DND-41 (cell line): ENCODE measurements at regions not wholly inside any gene's neighbourhood (a gene's known extent, or its start where the extent isn't known, plus 50 kb on each side); places are given as distances from the start of the nearest gene placed in this dataset.

ENCODE experiments used
- EZH2 ChIP-seq: IDR thresholded peaks from 3 replicates; pipeline ENCODE4 v1.6.1; 2012; ENCODE audit warnings: borderline replicate concordance, low read depth, mild to moderate bottlenecking, moderate library complexity, low read length, inconsistent platforms; ENCODE audit not compliant: severe bottlenecking
- TF ChIP-seq, protein P1 (sequence below): IDR thresholded peaks from 2 replicates; pipeline ENCODE4 v1.5.1; 2012; ENCODE audit warnings: borderline replicate concordance, low read length, moderate library complexity, mild to moderate bottlenecking; ENCODE audit not compliant: poor library complexity, severe bottlenecking; ENCODE audit errors: extremely low read depth

DNA sequence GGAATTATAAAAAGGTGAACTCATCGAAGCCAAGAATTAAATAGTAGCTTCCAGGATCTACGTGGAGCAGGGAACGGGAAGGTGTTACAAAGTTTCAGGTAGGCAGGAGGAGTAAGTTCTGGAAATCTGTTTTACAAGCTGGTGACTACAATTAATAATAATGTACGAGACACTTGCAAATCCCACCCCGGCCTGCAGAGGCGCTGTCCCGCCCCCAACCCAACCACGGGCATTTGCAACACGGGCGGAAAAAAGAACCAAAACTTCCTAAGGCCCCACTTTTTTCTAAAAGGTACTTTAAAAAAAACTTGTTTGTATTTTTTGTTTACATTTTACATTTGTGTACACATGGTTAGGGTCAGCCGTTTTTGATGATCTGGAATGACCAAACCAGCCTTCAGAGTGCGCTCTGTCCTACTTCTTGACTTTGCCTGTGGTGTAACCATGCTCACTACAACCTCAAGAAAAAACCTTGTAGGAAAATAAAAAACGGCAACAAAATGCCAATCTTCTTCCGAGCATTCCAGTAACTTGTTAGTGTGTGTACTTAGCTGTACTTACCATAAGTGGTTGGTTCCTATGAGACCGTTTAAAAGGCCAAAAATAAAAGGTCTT lies 449.6 kb upstream of the B3GAT1 start:
- TF ChIP-seq, protein P1, sequence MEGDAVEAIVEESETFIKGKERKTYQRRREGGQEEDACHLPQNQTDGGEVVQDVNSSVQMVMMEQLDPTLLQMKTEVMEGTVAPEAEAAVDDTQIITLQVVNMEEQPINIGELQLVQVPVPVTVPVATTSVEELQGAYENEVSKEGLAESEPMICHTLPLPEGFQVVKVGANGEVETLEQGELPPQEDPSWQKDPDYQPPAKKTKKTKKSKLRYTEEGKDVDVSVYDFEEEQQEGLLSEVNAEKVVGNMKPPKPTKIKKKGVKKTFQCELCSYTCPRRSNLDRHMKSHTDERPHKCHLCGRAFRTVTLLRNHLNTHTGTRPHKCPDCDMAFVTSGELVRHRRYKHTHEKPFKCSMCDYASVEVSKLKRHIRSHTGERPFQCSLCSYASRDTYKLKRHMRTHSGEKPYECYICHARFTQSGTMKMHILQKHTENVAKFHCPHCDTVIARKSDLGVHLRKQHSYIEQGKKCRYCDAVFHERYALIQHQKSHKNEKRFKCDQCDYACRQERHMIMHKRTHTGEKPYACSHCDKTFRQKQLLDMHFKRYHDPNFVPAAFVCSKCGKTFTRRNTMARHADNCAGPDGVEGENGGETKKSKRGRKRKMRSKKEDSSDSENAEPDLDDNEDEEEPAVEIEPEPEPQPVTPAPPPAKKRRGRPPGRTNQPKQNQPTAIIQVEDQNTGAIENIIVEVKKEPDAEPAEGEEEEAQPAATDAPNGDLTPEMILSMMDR = peak; percentile 13
- TF ChIP-seq EZH2 = no peak
